CD4-positive, alpha-beta memory T cell (primary cell): ENCODE measurements at regions not wholly inside any gene's neighbourhood (a gene's known extent, or its start where the extent isn't known, plus 50 kb on each side); places are given as distances from the start of the nearest gene placed in this dataset.
A peak's percentile ranks its signal among the peaks of the same experiment; 100 is the strongest.

Source experiments
- CTCF ChIA-PET: fragments of 350-600 bp; sonication (Branson Sonifier 250); formaldehyde crosslinking; loops from one replicate; lab custom pipeline; 2021; ENCODE audit warnings: inconsistent platforms; ENCODE audit not compliant: partially characterized antibody; lab: Charles Lee
- POLR2A ChIA-PET: fragments of 350-600 bp; sonication (Branson Sonifier 250); formaldehyde crosslinking; loops from one replicate; lab custom pipeline; 2021; ENCODE audit not compliant: partially characterized antibody; lab: Charles Lee
- DNase-seq, 5 donors: peaks; one replicate each; pipeline versions ENCODE4 v3.0.0 to v3.0.0-alpha.2; 2020 to 2022; ENCODE audit warnings: mixed read lengths in 1 of 5
- H3K27ac ChIP-seq: one replicate; pipeline ENCODE4 v1.7.0; 2013; ENCODE audit warnings: low read depth, low read length
- H3K27me3 ChIP-seq: 2 replicates; pipeline ENCODE4 v1.7.0; 2013; ENCODE audit warnings: mild to moderate bottlenecking, low read length, moderate library complexity; ENCODE audit not compliant: insufficient read depth
- H3K36me3 ChIP-seq: 2 replicates; pipeline ENCODE4 v1.7.0; 2013; ENCODE audit warnings: mild to moderate bottlenecking, low read length, moderate library complexity; ENCODE audit not compliant: insufficient read depth
- H3K4me1 ChIP-seq: 2 replicates; pipeline ENCODE4 v1.7.0; 2013; ENCODE audit warnings: mild to moderate bottlenecking, low read length, moderate library complexity; ENCODE audit not compliant: insufficient read depth
- H3K4me3 ChIP-seq, 2 donors: one replicate each; pipeline ENCODE4 v1.7.0; 2013; ENCODE audit warnings: low read length in 2 of 2, mild to moderate bottlenecking in 1 of 2
- H3K9me3 ChIP-seq, 2 donors: one replicate each; pipeline ENCODE4 v1.7.0; 2013; ENCODE audit warnings: low read length in 2 of 2, control low read depth in 1 of 2; ENCODE audit not compliant: control insufficient read depth in 1 of 2
- H3K27ac Mint-ChIP-seq, 7 donors: one replicate each; pipeline ENCODE4 v1.8.0; 2020 to 2021; ENCODE audit warnings: mixed read lengths in 7 of 7, mild to moderate bottlenecking in 6 of 7, inconsistent platforms in 3 of 7, moderate library complexity in 3 of 7
- H3K27me3 Mint-ChIP-seq, 2 donors: one replicate each; pipeline ENCODE4 v1.8.0; 2020 to 2021; ENCODE audit warnings: mixed read lengths in 2 of 2
- H3K36me3 Mint-ChIP-seq, 2 donors: one replicate each; pipeline ENCODE4 v1.8.0; 2020 to 2021; ENCODE audit warnings: mixed read lengths in 2 of 2, inconsistent platforms in 1 of 2, mild to moderate bottlenecking in 1 of 2
- H3K4me1 Mint-ChIP-seq, 4 donors: one replicate each; pipeline ENCODE4 v1.8.0; 2020 to 2021; ENCODE audit warnings: mixed read lengths in 4 of 4, mild to moderate bottlenecking in 1 of 4
- H3K4me3 Mint-ChIP-seq, 8 donors: one replicate each; pipeline ENCODE4 v1.8.0; 2020 to 2021; ENCODE audit warnings: mixed read lengths in 8 of 8, mild to moderate bottlenecking in 7 of 8, moderate library complexity in 6 of 8, inconsistent platforms in 3 of 8
- H3K9me3 Mint-ChIP-seq, 8 donors: one replicate each; pipeline ENCODE4 v1.8.0; 2020 to 2021; ENCODE audit warnings: mixed read lengths in 8 of 8, mild to moderate bottlenecking in 5 of 8, inconsistent platforms in 3 of 8, moderate library complexity in 1 of 8
- intact Hi-C: fragments of 100-400 bp; cut with micrococcal nuclease; formaldehyde crosslinking; loops from one replicate; pipeline ENCODE4 v1.15.1; 2023

DNA sequence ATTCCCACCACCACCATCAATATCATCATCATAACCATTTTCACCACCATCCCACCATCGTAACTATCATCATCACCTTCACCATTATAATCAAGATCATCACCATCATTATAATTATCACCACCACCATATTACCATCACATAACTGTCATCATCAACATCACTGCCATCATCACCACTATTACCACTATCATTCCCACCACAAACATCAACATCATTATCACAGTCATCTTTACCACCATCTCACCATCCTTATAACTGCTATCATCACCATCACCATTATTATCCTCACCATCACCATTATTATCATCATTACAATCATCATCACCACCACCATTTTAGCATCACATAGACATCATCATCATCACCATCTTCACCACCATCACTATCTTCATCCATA lies 167.1 kb upstream of the ZMIZ1 start:
- Histone ChIP-seq H3K27me3 (no peaks in the 10 kb centered on the region), H3K4me3 (no peak overlapping the region), H3K27ac (no peak overlapping the region), H3K36me3 (no peaks in the 10 kb centered on the region), H3K9me3 (no peaks in the 10 kb centered on the region), H3K4me1 (no peaks in the 10 kb centered on the region)
- ChIA-PET CTCF (no interaction called here), POLR2A (no interaction called here)
- DNase-seq, result no peak
- no peak overlapping the region for H3K27ac Mint-ChIP-seq
- no peaks in the 10 kb centered on the region for H3K36me3 Mint-ChIP-seq
- peaks cover 0 to 1% of the 10 kb centered on the region in 2 donors for H3K27me3 Mint-ChIP-seq
- no peaks in the 10 kb centered on the region for H3K4me1 Mint-ChIP-seq
- H3K9me3 Mint-ChIP-seq, result no peaks in the 10 kb centered on the region
- intact Hi-C loops, result no loop called here
- H3K4me3 Mint-ChIP-seq, result no peak overlapping the region

DNA sequence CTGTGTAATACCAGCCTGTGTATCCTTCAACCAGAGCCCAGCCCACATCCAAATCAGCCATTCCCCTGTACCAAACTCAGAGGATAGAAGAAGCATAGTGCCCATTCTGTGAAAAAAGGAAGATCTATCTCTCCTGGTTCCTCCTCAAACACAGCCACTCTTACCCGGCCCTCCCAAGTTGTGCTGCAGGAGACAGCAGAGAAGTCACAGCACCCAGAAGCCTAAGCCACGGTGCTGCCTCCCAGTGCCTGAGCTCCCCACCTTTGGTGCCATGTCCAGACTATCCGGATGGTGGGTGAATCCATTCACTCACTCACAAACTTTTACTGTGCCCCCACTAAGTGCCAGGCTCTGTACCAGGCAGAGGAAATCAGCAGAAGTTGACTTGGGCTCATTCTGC lies 166.0 kb upstream of the ZMIZ1 start:
- intact Hi-C loops, result no loop called here
- peaks cover 0 to 1% of the 10 kb centered on the region in 2 donors for H3K27me3 Mint-ChIP-seq
- H3K9me3 ChIP-seq, result no peaks in the 10 kb centered on the region
- H3K36me3 ChIP-seq, result no peaks in the 10 kb centered on the region
- no peaks in the 10 kb centered on the region for H3K36me3 Mint-ChIP-seq
- no peaks in the 10 kb centered on the region for H3K4me1 ChIP-seq
- no peak overlapping the region for H3K27ac ChIP-seq
- no peak overlapping the region for H3K27ac Mint-ChIP-seq
- DNase-seq, result no peak
- no peak overlapping the region for H3K4me3 ChIP-seq
- POLR2A ChIA-PET, result no interaction called here
- H3K9me3 Mint-ChIP-seq, result no peaks in the 10 kb centered on the region
- no peaks in the 10 kb centered on the region for H3K4me1 Mint-ChIP-seq
- no peak overlapping the region for H3K4me3 Mint-ChIP-seq
- CTCF ChIA-PET, result no interaction called here
- no peaks in the 10 kb centered on the region for H3K27me3 ChIP-seq

DNA sequence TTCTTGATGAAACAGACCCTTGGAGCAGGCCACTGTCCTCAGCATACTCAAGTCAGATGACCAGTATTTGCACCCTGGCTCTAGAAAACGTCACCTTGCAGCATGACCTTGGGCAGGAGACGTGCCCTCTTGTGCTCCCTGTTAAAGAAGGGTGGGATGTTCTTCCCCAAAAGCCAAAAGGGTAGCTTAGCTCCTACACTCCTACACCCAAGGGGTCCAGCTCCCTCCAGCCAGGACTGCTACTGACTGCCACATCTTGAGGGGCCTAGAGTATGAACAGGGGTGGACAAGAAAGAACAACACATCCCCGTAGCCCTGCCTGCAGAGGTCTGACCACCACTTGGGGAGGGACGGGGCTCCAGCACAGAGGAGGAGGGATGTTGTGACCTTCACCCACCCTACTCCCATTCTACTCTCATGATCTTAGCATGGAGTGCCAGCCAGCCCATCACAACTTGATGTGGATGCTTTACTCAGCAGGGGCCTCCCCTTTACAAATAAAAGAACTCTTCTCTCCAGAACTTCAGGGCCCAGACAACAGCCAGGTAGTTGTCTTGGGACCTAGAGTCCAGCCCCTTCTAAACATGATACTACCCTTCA lies 165.3 kb upstream of the ZMIZ1 start:
- no peak for DNase-seq
- Mint-ChIP-seq H3K27me3 (peaks cover 0 to 1% of the 10 kb centered on the region in 2 donors), H3K9me3 (no peaks in the 10 kb centered on the region), H3K4me3 (no peak overlapping the region), H3K36me3 (no peaks in the 10 kb centered on the region), H3K4me1 (no peaks in the 10 kb centered on the region), H3K27ac (no peak overlapping the region)
- intact Hi-C loops, result no loop called here
- CTCF ChIA-PET, result no interaction called here
- Histone ChIP-seq H3K9me3 (no peaks in the 10 kb centered on the region), H3K27ac (no peak overlapping the region), H3K4me1 (no peaks in the 10 kb centered on the region), H3K4me3 (no peak overlapping the region), H3K36me3 (no peaks in the 10 kb centered on the region), H3K27me3 (no peaks in the 10 kb centered on the region)
- POLR2A ChIA-PET, result no interaction called here

DNA sequence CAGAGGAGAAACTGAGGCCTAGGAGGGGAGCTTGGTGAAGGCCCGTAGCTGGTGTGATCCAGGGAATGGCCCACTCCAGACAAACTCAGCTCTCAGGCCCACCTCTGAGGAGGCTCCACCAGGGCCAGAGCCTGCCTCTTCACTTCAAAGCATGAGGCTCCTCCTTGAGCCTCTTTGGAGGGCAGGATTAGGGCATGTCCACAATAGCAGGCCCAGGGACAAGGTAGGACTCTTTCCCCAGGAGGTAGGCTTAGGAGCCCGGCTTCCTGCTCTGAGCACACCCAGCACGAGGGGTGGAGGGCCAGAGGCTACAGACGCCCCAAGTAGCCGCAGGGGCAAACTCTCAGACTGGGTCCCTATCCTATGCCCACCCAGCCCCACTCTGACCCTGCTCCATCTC lies 164.6 kb upstream of the ZMIZ1 start:
- POLR2A ChIA-PET, result no interaction called here
- H3K9me3 Mint-ChIP-seq, result no peaks in the 10 kb centered on the region
- no peak overlapping the region for H3K27ac ChIP-seq
- CTCF ChIA-PET, result no interaction called here
- H3K27me3 Mint-ChIP-seq, result peaks cover 0 to 1% of the 10 kb centered on the region in 2 donors
- H3K9me3 ChIP-seq, result no peaks in the 10 kb centered on the region
- H3K4me1 Mint-ChIP-seq, result no peaks in the 10 kb centered on the region
- intact Hi-C loops, result no loop called here
- DNase-seq, result no peak
- no peaks in the 10 kb centered on the region for H3K36me3 ChIP-seq
- H3K4me3 Mint-ChIP-seq, result no peak overlapping the region
- no peaks in the 10 kb centered on the region for H3K4me1 ChIP-seq
- no peak overlapping the region for H3K27ac Mint-ChIP-seq
- no peak overlapping the region for H3K4me3 ChIP-seq
- H3K36me3 Mint-ChIP-seq, result no peaks in the 10 kb centered on the region
- no peaks in the 10 kb centered on the region for H3K27me3 ChIP-seq

DNA sequence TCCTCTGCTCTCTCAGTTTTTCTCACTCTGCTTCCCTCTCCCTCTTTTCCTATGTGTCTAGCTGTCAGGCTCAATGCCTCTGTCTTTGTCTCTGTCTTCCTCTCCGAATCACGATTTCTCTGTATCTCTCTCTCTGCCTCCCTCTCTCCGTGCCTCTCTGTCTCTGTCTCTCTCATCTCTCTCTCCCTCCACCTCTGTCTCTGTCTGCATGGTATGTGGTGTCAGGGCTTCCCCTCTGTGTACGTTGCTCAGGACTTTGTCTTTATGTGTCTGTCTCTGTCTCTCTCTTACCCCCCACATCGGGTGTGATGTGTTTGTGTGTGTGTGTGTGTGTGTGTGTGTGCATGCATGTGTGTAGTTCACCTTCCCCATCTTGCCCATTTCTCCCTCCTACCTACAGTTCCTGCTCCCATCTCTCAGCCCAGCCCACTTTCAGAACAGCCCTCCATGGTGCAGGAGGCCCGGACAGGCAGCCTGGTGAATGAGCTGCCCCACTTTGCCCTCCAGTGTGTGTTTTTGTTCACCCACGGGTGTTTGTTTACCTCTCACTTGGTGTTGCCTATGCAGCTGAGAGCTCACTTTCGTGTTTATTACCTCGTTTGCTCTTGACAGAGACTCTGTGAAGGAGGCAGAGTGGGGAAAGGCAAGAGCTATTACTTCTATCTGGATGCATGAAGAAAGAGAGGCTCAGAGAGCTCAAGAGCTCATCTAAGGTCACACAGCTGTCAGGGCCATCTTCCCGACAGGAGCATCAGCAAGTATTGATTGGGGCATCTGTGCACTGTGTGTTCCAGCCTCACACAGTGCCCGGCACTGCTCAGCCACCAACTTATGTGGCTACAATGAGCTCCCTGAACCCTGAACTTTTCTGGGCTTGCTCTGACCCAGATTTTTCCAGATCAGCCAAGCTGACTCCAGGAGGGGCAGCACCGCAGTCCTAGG lies 163.5 kb upstream of the ZMIZ1 start:
- Mint-ChIP-seq H3K4me1 (no peaks in the 10 kb centered on the region), H3K27ac (peak overlapping the region in 1 of 7 donors; percentile 63)

DNA sequence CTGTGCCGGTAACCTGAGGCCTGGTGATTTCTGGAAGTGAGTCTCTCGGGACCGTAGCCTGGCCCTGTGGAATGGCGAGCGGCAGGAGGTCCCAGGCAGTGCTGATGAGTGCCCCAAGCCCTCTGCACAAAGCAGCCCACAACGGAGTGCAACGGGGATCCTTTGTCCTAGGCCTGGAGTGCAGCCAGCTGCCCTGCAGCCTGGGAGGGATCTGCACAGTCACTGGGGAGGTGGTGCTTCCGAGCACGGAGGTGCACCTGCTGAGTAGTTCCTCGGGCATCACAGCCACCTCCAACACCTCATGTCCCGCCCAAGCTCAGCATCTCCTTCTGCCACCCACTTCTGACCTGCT lies 162.8 kb upstream of the ZMIZ1 start:
- no peak overlapping the region for H3K27ac ChIP-seq
- Mint-ChIP-seq H3K27ac (no peak overlapping the region), H3K9me3 (no peaks in the 10 kb centered on the region), H3K4me3 (no peak overlapping the region), H3K36me3 (no peaks in the 10 kb centered on the region), H3K27me3 (peaks cover 0 to 1% of the 10 kb centered on the region in 2 donors), H3K4me1 (no peaks in the 10 kb centered on the region)
- ChIA-PET CTCF (no interaction called here), POLR2A (no interaction called here)
- intact Hi-C loops, result no loop called here
- H3K27me3 ChIP-seq, result no peaks in the 10 kb centered on the region
- no peak for DNase-seq
- H3K4me1 ChIP-seq, result no peaks in the 10 kb centered on the region
- H3K9me3 ChIP-seq, result no peaks in the 10 kb centered on the region
- no peaks in the 10 kb centered on the region for H3K36me3 ChIP-seq
- H3K4me3 ChIP-seq, result no peak overlapping the region

More for the DNA sequence above, 163.5 kb upstream of the ZMIZ1 start:
- no peaks in the 10 kb centered on the region for H3K9me3 Mint-ChIP-seq
- no peaks in the 10 kb centered on the region for H3K27me3 Mint-ChIP-seq
- H3K36me3 Mint-ChIP-seq, result no peaks in the 10 kb centered on the region
- H3K9me3 ChIP-seq, result no peaks in the 10 kb centered on the region
- ChIA-PET POLR2A (no interaction called here), CTCF (no interaction called here)
- DNase-seq, result no peak
- no peak overlapping the region for H3K4me3 Mint-ChIP-seq
- no peak overlapping the region for H3K27ac ChIP-seq
- no peak overlapping the region for H3K4me3 ChIP-seq
- intact Hi-C loops, result no loop called here
- no peaks in the 10 kb centered on the region for H3K27me3 ChIP-seq
- no peaks in the 10 kb centered on the region for H3K4me1 ChIP-seq
- no peaks in the 10 kb centered on the region for H3K36me3 ChIP-seq

DNA sequence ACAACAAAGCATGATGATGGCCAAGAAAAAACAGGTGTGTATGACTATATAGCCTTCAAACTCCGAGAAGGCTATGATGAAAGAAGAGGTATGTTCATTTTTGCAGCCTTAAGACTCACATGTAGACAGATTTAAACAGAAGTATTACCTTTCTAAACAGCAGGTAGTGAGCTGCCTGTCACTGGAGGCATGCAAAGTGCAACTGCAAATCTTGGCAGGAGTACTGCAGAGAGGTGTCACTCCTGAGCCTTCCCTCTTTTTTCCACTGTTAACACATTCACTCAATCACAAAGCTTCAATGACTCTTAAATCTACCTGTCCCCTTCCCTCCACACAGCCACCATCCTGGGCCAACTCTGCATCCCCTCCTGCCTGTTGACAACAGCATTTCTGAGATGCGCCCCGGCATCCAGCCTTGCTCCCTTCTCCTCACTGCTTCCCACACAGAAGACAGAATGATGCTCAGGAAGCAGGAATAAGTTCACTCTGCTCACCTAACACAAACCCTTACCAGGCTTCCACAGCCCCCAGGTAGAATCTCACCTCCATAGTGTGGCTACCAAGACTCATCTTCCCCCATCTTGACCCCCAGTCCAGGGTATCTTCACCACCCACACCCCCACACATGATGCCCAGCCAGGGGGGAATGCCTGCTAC lies 161.9 kb upstream of the ZMIZ1 start:
- Mint-ChIP-seq H3K9me3 (no peaks in the 10 kb centered on the region), H3K27me3 (peaks cover 0 to 1% of the 10 kb centered on the region in 2 donors), H3K27ac (no peak overlapping the region), H3K4me1 (no peaks in the 10 kb centered on the region), H3K36me3 (no peaks in the 10 kb centered on the region), H3K4me3 (no peak overlapping the region)
- ChIA-PET CTCF (no interaction called here), POLR2A (no interaction called here)
- Histone ChIP-seq H3K4me1 (no peaks in the 10 kb centered on the region), H3K9me3 (no peaks in the 10 kb centered on the region), H3K4me3 (no peak overlapping the region), H3K27ac (no peak overlapping the region), H3K27me3 (no peaks in the 10 kb centered on the region), H3K36me3 (no peaks in the 10 kb centered on the region)
- no peak for DNase-seq
- intact Hi-C loops, result no loop called here
